ENCODE measurements at regions not wholly inside any gene's neighbourhood (a gene's known extent, or its start where the extent isn't known, plus 50 kb on each side); places are given as distances from the start of the nearest gene placed in this dataset.

GRCh38 chr3:83093222-83093572, 1331.8 kb upstream of the GBE1 start:
- no peak overlapping the region for H3K27ac ChIP-seq
- no peak for DNase-seq (ENCODE audit: low read depth, low spot score)

GRCh38 chr3:83092521-83093221, 1331.2 kb upstream of the GBE1 start:
- no peak overlapping the region for H3K27ac ChIP-seq
- no peak for DNase-seq (ENCODE audit: low read depth, low spot score)

GRCh38 chr3:83076041-83076440, 1314.6 kb upstream of the GBE1 start:
- H3K27ac ChIP-seq = no peak overlapping the region
- DNase-seq (ENCODE audit: low read depth, low spot score) = no peak

GRCh38 chr3:83074485-83074884, 1313.0 kb upstream of the GBE1 start:
- no peak overlapping the region for H3K27ac ChIP-seq
- no peak for DNase-seq (ENCODE audit: low read depth, low spot score)

- no peak for DNase-seq (ENCODE audit: low read depth, low spot score)
- H3K27ac ChIP-seq = no peak overlapping the region
Observed at GRCh38 chr3:83065851-83066460, 1304.5 kb upstream of the GBE1 start.

- no peak for DNase-seq (ENCODE audit: low read depth, low spot score)
- no peak overlapping the region for H3K27ac ChIP-seq
Observed at GRCh38 chr3:83063446-83063845, 1302.0 kb upstream of the GBE1 start.

- H3K27ac ChIP-seq = no peak overlapping the region
- no peak for DNase-seq (ENCODE audit: low read depth, low spot score)
Observed at GRCh38 chr3:83048556-83048955, 1287.1 kb upstream of the GBE1 start.

- no peak for DNase-seq (ENCODE audit: low read depth, low spot score)
Observed at GRCh38 chr3:83039422-83039821, 1278.0 kb upstream of the GBE1 start.

GRCh38 chr3:83035704-83036010, 1274.2 kb upstream of the GBE1 start:
- DNase-seq (ENCODE audit: low read depth, low spot score) = no peak
- no peak overlapping the region for H3K27ac ChIP-seq

More at GRCh38 chr3:83039422-83039821, 1278.0 kb upstream of the GBE1 start:
- no peak overlapping the region for H3K27ac ChIP-seq

- DNase-seq (ENCODE audit: low read depth, low spot score) = no peak
- H3K27ac ChIP-seq = no peak overlapping the region
Observed at GRCh38 chr3:83034806-83035703, 1273.6 kb upstream of the GBE1 start.

GRCh38 chr3:83033133-83033532, 1271.7 kb upstream of the GBE1 start:
- DNase-seq (ENCODE audit: low read depth, low spot score) = no peak

GRCh38 chr3:83023086-83023485, 1261.6 kb upstream of the GBE1 start:
- no peak for DNase-seq (ENCODE audit: low read depth, low spot score)
- no peak overlapping the region for H3K27ac ChIP-seq

More at GRCh38 chr3:83033133-83033532, 1271.7 kb upstream of the GBE1 start:
- no peak overlapping the region for H3K27ac ChIP-seq

GRCh38 chr3:83011481-83011880, 1250.0 kb upstream of the GBE1 start:
- H3K27ac ChIP-seq = no peak overlapping the region
- no peak for DNase-seq (ENCODE audit: low read depth, low spot score)

- no peak overlapping the region for H3K27ac ChIP-seq
- no peak for DNase-seq (ENCODE audit: low read depth, low spot score)
Observed at GRCh38 chr3:83003917-83004316, 1242.5 kb upstream of the GBE1 start.

GRCh38 chr3:83002869-83003445, 1241.5 kb upstream of the GBE1 start:
- no peak for DNase-seq (ENCODE audit: low read depth, low spot score)
- H3K27ac ChIP-seq = no peak overlapping the region

- H3K27ac ChIP-seq = no peak overlapping the region
- DNase-seq (ENCODE audit: low read depth, low spot score) = no peak
Observed at GRCh38 chr3:82999777-83000176, 1238.3 kb upstream of the GBE1 start.

- DNase-seq (ENCODE audit: low read depth, low spot score) = no peak
Observed at GRCh38 chr3:82978368-82978767, 1216.9 kb upstream of the GBE1 start.

GRCh38 chr3:82977871-82978270, 1216.4 kb upstream of the GBE1 start:
- no peak for DNase-seq (ENCODE audit: low read depth, low spot score)
- H3K27ac ChIP-seq = no peak overlapping the region

More at GRCh38 chr3:82978368-82978767, 1216.9 kb upstream of the GBE1 start:
- H3K27ac ChIP-seq = no peak overlapping the region

GRCh38 chr3:82973791-82974190, 1212.3 kb upstream of the GBE1 start:
- no peak overlapping the region for H3K27ac ChIP-seq
- no peak for DNase-seq (ENCODE audit: low read depth, low spot score)

- no peak overlapping the region for H3K27ac ChIP-seq
- DNase-seq (ENCODE audit: low read depth, low spot score) = no peak
Observed at GRCh38 chr3:82960379-82960778, 1198.9 kb upstream of the GBE1 start.

GRCh38 chr3:82957696-82958095, 1196.3 kb upstream of the GBE1 start:
- H3K27ac ChIP-seq = no peak overlapping the region
- DNase-seq (ENCODE audit: low read depth, low spot score) = no peak
